ENCODE measurements at regions not wholly inside any gene's neighbourhood (a gene's known extent, or its start where the extent isn't known, plus 50 kb on each side); places are given as distances from the start of the nearest gene placed in this dataset.

GRCh38 chr6:23365732-23366131 lies 760.3 kb upstream of the NRSN1 start:
- TF ChIP-seq CTCF (conservative IDR thresholded peaks at IDR 0.05) (no peak), ZFX (IDR thresholded peaks at IDR 0.05) (no peak)
